Medulla oblongata (tissue), 1 donor: ENCODE measurements at regions not wholly inside any gene's neighbourhood (a gene's known extent, or its start where the extent isn't known, plus 50 kb on each side); places are given as distances from the start of the nearest gene placed in this dataset.
"Not testable (repeated sequence)": the region's sequence is repeated elsewhere in the genome, so short reads cannot be mapped to it uniquely, and the experiment has no call there.

Experiments
- DNase-seq: peaks from one replicate; pipeline ENCODE4 v3.0.0-alpha.2; 2015; ENCODE audit errors: extremely low spot score

GRCh38 chr6:169406804-169407203, 153.2 kb upstream of the THBS2 start:
- no peak for DNase-seq

GRCh38 chr6:169406034-169406433, 152.4 kb upstream of the THBS2 start:
- DNase-seq, result no peak

GRCh38 chr6:169404828-169405227, 151.2 kb upstream of the THBS2 start:
- DNase-seq, result no peak

DNA sequence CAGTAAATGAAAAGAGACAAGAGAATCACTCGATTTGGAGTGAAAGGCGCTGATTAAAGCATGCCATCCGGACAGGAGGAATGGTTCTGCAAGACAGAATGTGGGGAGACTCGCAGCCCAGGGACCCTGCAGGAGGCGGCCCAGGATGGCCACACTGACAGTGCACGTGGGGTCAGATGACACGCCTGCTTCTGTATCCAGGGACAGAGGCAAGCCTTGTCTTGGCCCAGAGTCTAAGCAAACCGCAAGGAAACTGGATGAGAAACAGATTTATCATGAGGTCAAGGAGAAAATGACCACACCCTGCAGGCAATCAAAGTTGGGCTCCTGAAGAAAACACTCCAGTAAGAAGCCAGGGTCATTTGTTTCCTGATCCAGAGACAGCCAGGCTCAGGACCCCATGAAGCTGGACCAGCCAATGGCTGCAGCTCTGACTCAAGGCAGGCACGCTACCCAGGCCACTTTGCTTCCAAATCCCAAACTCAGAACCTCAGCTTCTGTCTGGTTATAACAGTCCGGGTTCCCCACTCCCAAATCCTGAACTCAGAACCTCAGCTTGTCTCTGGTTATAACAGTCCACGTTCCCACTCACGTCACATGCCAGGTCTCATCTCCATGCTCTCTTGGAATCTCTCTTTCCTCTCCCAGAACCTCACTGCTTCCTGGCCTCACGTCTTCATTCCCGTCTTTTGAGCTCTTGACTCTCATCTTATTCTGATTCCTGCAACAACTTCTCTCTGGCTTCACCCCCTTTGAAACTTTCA, 144.9 kb upstream of the THBS2 start:
- DNase-seq, result no peak

DNA sequence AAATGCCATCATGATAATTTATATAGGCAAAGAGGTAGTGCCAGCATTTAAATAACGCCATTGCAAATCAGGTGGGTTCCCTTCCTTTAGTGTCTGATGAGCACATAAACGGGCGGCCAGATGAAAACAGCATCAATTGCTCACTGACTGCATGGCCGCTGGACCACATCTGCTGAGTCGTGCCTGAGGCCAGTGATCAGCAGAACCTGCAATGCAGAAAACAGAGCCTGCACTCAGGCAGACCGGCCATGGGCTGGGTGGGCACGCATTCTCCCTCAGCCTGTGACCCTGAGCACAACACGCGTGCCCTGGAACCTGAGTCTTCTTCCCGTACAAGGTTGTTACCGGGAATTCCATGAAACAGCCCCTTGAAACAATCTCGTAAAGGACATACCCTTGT, 144.0 kb upstream of the THBS2 start:
- DNase-seq, result no peak

GRCh38 chr6:169396554-169397163, 143.0 kb upstream of the THBS2 start:
- DNase-seq, result no peak

DNA sequence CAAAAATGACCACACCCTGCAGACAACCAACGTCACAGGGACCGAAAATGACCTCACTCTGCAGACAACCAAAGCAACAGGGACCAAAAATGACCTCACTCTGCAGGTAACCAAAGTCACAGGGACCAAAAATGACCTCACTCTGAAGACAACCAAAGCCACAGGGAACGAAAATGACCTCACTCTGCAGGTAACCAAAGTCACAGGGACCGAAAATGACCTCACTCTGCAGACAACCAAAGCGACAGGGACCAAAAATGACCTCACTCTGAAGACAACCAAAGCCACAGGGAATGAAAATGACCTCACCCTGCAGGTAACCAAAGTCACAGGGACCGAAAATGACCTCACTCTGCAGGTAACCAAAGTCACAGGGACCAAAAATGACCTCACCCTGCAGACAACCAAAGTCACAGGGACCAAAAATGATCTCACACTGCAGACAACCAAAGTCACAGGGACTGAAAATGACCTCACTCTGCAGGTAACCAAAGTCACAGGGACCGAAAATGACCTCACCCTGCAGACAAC, 142.4 kb upstream of the THBS2 start:
- not testable (repeated sequence) for DNase-seq

DNA sequence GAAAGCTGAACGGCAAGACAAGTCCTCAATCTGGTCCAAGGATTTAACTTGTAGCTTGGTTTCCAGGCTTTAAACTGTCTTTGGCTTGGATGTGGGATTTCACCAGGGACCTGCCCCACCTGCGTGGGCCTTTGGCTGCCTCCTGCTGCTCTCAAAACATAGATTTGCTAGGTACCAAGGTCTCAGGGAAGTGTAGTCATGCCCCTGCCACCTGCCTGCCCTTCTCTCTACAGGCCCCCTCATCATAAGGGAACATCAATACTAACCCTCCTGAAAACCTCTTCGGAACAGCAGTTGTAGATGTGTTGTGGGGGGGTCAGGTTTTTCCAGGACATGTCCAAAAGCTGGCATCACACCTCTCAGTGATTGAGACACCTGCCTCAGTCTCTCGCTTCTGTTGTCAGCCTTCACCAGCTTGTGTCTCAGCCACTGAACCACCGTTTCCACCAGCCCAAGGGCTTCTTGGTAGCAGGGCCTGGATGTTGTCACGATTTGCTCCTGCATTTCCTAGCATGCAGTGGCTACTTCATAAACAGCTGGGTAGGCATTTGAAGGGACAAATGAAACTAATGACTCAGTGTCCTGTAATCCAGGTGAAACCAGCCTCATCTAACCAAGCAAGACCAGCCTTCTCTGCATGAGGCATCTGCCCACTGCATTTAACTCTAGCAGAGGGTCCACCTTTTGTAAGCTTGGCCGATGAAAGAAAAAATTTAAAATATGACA, 141.6 kb upstream of the THBS2 start:
- no peak for DNase-seq

DNA sequence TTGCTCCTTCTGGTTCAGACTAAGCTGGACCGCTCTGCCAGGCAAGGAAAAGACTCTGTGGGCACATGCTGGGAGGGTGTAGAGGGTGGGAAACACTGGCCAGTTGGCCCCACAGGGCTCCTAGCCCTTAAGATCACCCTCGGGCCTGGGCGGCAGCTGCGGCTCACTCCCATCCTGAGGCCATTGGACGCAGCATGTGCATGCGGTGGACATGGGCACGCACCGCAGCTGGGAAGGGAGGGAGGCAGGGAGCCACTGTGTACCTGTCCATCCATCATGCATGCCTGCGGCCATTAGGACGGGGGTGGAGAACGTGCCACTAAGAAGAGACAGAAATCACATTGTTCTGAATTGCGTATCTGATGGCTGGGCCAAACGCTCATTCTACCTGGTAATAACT, 140.1 kb upstream of the THBS2 start:
- DNase-seq, result no peak

- no peak for DNase-seq
Measured at GRCh38 chr6:169391473-169392071, 137.9 kb upstream of the THBS2 start.

DNA sequence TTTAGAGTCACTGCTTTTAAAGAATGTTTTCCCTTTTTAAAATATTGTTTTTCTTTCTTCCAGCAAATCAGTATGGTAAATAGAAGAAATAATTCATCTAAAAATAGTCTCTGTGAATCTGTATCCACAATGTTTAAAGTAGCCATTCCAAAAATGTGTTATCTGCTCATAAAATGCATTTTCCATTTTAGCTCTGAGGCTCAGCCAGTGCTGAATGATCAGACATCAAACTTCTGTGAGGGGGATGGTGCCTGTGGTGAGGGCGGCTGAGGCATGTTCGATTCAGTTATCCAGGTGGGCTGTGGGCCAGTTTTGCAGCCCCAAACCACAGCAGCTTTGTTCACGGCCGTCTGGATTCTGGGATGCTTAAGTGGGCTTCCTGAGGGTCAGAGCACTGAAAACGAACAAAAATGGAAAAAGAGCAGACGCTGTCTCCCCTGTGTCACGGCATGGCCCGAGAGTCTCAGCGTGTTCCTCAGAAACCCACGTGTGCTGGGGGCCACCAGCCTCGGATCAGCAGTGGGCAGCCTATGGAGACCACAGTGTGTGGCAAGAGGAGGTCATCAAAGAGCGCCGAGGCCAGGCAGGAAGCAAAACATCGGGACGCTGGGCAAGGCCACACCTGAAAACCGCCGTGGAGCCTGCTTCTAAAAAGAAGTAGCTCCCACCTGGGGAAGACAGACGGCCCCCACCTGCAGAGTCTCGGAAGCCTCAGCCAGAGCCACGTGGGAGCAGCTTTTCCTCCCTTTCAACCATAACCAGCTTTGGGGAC, 134.9 kb upstream of the THBS2 start:
- DNase-seq, result no peak

- DNase-seq, result no peak
Measured at GRCh38 chr6:169387809-169388383, 134.2 kb upstream of the THBS2 start.

- DNase-seq, result no peak
Measured at GRCh38 chr6:169386411-169387057, 132.9 kb upstream of the THBS2 start.

DNA sequence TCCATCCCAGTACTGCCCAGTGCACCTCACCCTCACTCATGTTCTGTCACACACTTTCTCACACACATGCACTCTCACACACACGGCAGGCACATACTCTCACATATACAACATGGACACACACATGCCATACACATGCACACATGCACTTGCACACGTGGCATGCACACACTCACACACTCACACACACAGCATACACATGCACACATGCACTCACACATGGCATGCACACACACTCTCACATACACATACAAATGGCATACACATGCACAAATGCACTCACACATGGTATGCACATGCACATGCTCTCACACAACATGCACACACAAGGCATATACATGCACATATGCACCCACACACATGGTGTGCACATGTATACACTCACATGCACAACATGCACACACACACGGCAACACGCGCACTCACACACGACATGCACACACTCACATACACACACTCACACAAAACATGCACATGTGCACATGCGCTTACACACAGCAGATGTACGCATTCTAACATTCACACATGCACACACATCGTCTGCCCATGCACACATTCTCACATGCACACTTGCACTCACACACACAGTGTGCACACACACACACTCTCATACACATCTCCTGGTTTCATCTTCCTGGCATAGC, 131.7 kb upstream of the THBS2 start:
- DNase-seq, result no peak

DNA sequence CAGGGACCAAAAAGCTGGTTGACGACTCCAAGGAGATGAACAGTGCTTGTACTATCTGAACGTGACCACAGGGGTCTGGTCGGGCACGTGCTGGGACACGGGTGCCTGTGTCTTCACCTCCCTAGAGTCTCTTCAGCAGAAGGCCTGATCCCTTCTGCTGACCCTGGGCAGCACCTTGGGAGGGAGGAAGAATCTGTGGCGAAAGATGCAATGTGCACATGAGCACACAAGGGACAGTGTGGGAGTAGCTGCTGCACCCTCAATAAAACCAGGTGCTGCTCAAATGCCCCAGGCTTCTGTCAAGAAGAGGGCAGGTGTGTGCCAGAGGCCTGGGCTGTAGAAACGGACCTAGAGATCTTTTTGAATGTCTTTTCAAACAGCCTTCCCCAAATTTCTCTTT, 130.6 kb upstream of the THBS2 start:
- no peak for DNase-seq

GRCh38 chr6:169383265-169383664, 129.6 kb upstream of the THBS2 start:
- DNase-seq, result no peak

GRCh38 chr6:169382735-169383134, 129.1 kb upstream of the THBS2 start:
- DNase-seq, result no peak

DNA sequence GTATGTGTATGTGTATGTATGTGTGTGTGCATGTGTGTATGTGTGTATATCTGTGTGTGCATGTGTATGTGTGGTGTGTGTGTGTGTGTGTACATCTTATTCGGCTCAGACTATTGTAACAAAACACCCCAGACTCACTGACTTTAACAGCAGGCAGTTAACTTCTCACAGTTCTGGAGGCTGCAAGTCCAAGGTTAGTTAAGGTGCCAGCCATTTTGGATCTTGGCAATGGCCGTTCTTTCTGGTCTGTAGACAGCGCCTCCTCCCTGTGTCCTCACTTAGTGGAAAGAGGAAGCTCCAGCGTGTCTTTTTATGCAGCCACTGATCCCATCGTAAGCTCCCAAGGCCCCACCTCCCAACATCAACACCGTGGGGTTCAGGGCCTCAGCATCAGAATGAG, 128.3 kb upstream of the THBS2 start:
- DNase-seq, result no peak

DNA sequence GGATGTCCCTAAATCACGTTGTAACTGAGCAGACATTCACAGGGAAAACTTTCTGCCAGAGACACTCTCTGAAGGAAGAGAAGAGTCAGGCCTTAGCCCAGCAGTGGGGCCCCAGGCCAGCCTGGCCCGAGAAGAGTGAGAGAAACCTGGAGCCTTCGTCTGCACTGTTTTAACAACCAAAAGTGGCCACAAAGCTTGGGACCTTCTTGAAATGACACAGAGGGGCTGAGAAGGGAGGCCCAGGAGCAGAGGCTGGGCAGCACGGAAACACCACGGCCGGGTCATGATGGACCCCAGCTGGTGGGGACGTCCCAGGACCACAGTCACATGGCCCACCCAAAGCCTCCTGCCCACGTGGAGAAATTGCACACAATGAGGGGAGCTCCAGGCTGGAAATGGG, 126.8 kb upstream of the THBS2 start:
- no peak for DNase-seq

DNA sequence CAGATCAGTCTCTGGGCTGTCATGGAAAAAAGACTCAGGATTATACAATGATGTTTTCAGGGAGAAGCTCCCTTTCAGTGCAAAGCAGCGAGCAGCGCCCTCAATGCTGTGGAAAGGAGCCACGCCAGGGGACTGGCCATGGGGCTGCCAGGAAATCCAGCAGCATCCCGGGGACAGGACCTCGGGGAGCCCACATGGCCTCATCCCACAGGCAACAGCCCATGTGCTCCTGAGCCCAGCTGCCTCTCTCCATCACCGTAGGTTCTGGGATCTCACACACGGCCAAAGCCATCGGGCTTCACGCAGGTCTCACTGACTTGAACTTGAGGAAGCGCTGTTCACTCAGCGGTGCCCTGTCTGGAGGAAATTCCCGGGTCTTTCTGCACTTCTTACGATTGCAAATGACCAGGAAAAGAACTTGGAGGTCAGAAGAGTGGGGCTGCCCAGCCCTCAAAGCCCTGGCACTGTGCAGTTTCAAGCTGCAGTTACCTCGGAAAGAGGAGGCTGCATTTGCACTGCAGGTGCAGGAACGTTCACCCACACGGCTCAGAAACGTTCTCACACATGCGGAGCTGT, 125.9 kb upstream of the THBS2 start:
- DNase-seq, result no peak
